GM12878 (cell line): ENCODE measurements at regions not wholly inside any gene's neighbourhood (a gene's known extent, or its start where the extent isn't known, plus 50 kb on each side); places are given as distances from the start of the nearest gene placed in this dataset.

Source experiments
- EP300 ChIP-seq, 2 experiments: fragments of 150-350 bp in 1 of 2; IDR thresholded peaks; 2 replicates each; pipeline ENCODE4 v1.6.1; 2011 to 2012; ENCODE audit warnings: low read depth in 2 of 2, low read length in 2 of 2, borderline replicate concordance in 1 of 2, improper control_type of control experiment in 1 of 2, inconsistent platforms in 1 of 2; ENCODE audit not compliant: control insufficient read depth in 1 of 2
- YY1 ChIP-seq: IDR thresholded peaks from 2 replicates; pipeline ENCODE4 v1.6.1; 2011; ENCODE audit warnings: low read depth, mild to moderate bottlenecking, low read length
- TF ChIP-seq, protein P1 (sequence below), 3 experiments: IDR thresholded peaks in 2 of 3; conservative IDR thresholded peaks in 1 of 3; 2 replicates each; pipeline ENCODE4 v1.5.1; 2011; ENCODE audit warnings: low read depth in 3 of 3, low read length in 3 of 3, mild to moderate bottlenecking in 3 of 3, control low read depth in 2 of 3, moderate library complexity in 2 of 3, inconsistent platforms in 1 of 3, mixed read lengths in 1 of 3; ENCODE audit not compliant: control insufficient read depth in 2 of 3, insufficient read depth in 1 of 3; ENCODE audit errors: extremely low read depth in 1 of 3

DNA sequence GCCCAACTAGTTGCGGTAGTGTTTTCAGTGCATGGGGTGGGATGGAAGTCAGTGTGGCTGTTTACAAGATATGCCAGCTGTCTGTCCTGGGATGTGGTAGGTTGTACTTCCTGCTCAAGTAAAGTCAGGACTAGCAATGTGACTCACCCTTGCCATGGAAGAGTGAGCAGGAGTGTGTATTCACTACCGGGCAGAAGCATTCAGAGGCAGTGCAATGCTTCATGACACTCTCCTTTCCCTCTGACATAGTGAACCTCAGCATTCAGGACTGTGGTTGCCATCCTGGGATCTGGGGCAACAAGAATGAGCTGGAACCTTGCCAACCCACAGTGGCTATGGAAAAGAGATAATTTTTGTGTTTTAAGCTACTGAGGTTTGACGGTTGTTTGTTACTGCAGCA is 68.9 kb downstream of the BOD1 start:
- TF ChIP-seq YY1 (no peak), EP300 (IDR thresholded peaks at IDR 0.05; ENCODE audit: borderline replicate concordance in 1 of 2, control insufficient read depth in 1 of 2, low read depth in 2 of 2, low read length in 2 of 2) (no peak; a peak in 1 of 4 replicates)
- TF ChIP-seq, protein P1, sequence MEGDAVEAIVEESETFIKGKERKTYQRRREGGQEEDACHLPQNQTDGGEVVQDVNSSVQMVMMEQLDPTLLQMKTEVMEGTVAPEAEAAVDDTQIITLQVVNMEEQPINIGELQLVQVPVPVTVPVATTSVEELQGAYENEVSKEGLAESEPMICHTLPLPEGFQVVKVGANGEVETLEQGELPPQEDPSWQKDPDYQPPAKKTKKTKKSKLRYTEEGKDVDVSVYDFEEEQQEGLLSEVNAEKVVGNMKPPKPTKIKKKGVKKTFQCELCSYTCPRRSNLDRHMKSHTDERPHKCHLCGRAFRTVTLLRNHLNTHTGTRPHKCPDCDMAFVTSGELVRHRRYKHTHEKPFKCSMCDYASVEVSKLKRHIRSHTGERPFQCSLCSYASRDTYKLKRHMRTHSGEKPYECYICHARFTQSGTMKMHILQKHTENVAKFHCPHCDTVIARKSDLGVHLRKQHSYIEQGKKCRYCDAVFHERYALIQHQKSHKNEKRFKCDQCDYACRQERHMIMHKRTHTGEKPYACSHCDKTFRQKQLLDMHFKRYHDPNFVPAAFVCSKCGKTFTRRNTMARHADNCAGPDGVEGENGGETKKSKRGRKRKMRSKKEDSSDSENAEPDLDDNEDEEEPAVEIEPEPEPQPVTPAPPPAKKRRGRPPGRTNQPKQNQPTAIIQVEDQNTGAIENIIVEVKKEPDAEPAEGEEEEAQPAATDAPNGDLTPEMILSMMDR (IDR thresholded peaks at IDR 0.05 in 2 of 3, conservative IDR thresholded peaks at IDR 0.05 in 1 of 3; ENCODE audit: control insufficient read depth in 2 of 3, extremely low read depth in 1 of 3, insufficient read depth in 1 of 3, low read depth in 3 of 3, low read length in 3 of 3), result no peak
